SK-N-SH treated with all-trans-retinoic acid at 6 μM for 48 hours (cell line): ENCODE measurements at regions not wholly inside any gene's neighbourhood (a gene's known extent, or its start where the extent isn't known, plus 50 kb on each side); places are given as distances from the start of the nearest gene placed in this dataset.
A peak's percentile ranks its signal among the peaks of the same experiment; 100 is the strongest.

Source experiments
- ATAC-seq: fragments of 200-7000 bp; cut with Tn5 transposase; 3 replicates; pipeline ENCODE4 v1.9.1; 2020; ENCODE audit warnings: mild to moderate bottlenecking, moderate library complexity
- ARNTL ChIP-seq: fragments of 450-650 bp; formaldehyde crosslinking; IDR thresholded peaks from 2 replicates; pipeline ENCODE4 v1.5.0; 2020; ENCODE audit warnings: low read depth, mild to moderate bottlenecking, moderate library complexity, borderline replicate concordance
- BACH2 ChIP-seq: fragments of 250-450 bp; sonication (Bioruptor Pico); IDR thresholded peaks from 2 replicates; pipeline ENCODE4 v1.9.0; 2021; ENCODE audit warnings: mild to moderate bottlenecking, borderline replicate concordance
- CREB5 ChIP-seq: fragments of 250-450 bp; sonication (Bioruptor Pico); IDR thresholded peaks from 2 replicates; pipeline ENCODE4 v1.5.1; 2020; ENCODE audit warnings: low read depth, mild to moderate bottlenecking, moderate library complexity
- CSDC2 ChIP-seq: fragments of 250-450 bp; sonication (Bioruptor Pico); IDR thresholded peaks from 2 replicates; pipeline ENCODE4 v1.5.0; 2020; ENCODE audit warnings: mild to moderate bottlenecking, moderate library complexity
- CSRNP3 ChIP-seq: fragments of 250-450 bp; sonication (Bioruptor Pico); IDR thresholded peaks from 2 replicates; pipeline ENCODE4 v1.5.1; 2021; ENCODE audit warnings: mild to moderate bottlenecking, moderate library complexity
- GLIS3 ChIP-seq: fragments of 250-450 bp; sonication (Bioruptor Pico); IDR thresholded peaks from 2 replicates; pipeline ENCODE4 v1.5.0; 2020; ENCODE audit warnings: mild to moderate bottlenecking, moderate library complexity
- ISL1 ChIP-seq: fragments of 250-450 bp; sonication (Bioruptor Pico); IDR thresholded peaks from 2 replicates; pipeline ENCODE4 v2.1.2; 2022; ENCODE audit warnings: mild to moderate bottlenecking, moderate library complexity
- OSR1 ChIP-seq: fragments of 250-450 bp; sonication (Bioruptor Pico); IDR thresholded peaks from 2 replicates; pipeline ENCODE4 v1.8.0; 2022; ENCODE audit warnings: moderate library complexity, mild to moderate bottlenecking, inconsistent platforms
- PPARA ChIP-seq: fragments of 250-450 bp; sonication (Bioruptor Pico); IDR thresholded peaks from 2 replicates; pipeline ENCODE4 v1.5.0; 2020; ENCODE audit warnings: mild to moderate bottlenecking, borderline replicate concordance
- RARB ChIP-seq: fragments of 250-450 bp; sonication (Bioruptor Pico); IDR thresholded peaks from 2 replicates; pipeline ENCODE4 v1.8.0; 2021; ENCODE audit warnings: mild to moderate bottlenecking, moderate library complexity
- SNAI2 ChIP-seq: fragments of 250-450 bp; sonication (Bioruptor Pico); IDR thresholded peaks from 2 replicates; pipeline ENCODE4 v1.5.0; 2020; ENCODE audit warnings: mild to moderate bottlenecking, moderate library complexity
- TCF4 ChIP-seq: fragments of 250-450 bp; sonication (Bioruptor Pico); IDR thresholded peaks from 2 replicates; pipeline ENCODE4 v1.8.0; 2021; ENCODE audit warnings: mild to moderate bottlenecking, moderate library complexity, borderline replicate concordance
- TOX ChIP-seq: fragments of 250-450 bp; sonication (Bioruptor Pico); IDR thresholded peaks from 2 replicates; pipeline ENCODE4 v1.8.0; 2021; ENCODE audit warnings: mild to moderate bottlenecking, moderate library complexity, borderline replicate concordance
- ZC3H10 ChIP-seq: fragments of 250-450 bp; sonication (Bioruptor Pico); IDR thresholded peaks from 2 replicates; pipeline ENCODE4 v1.5.1; 2021; ENCODE audit warnings: mild to moderate bottlenecking, moderate library complexity
- ZFP3 ChIP-seq: fragments of 250-450 bp; sonication (Bioruptor Pico); IDR thresholded peaks from 2 replicates; pipeline ENCODE4 v1.5.0; 2020; ENCODE audit warnings: mild to moderate bottlenecking, moderate library complexity
- ZFP30 ChIP-seq: fragments of 450-650 bp; formaldehyde crosslinking; IDR thresholded peaks from 2 replicates; pipeline ENCODE4 v1.5.0; 2022; ENCODE audit warnings: mild to moderate bottlenecking, moderate library complexity
- ZNF565 ChIP-seq: fragments of 450-650 bp; formaldehyde crosslinking; conservative IDR thresholded peaks from 2 replicates; pipeline ENCODE4 v1.5.0; 2020; ENCODE audit warnings: low read depth, mild to moderate bottlenecking, moderate library complexity
- ZNF70 ChIP-seq: fragments of 450-650 bp; formaldehyde crosslinking; IDR thresholded peaks from 2 replicates; pipeline ENCODE4 v1.5.0; 2020; ENCODE audit warnings: mild to moderate bottlenecking, moderate library complexity
- ZNF8 ChIP-seq: fragments of 450-650 bp; formaldehyde crosslinking; IDR thresholded peaks from 2 replicates; pipeline ENCODE4 v1.5.0; 2020; ENCODE audit warnings: mild to moderate bottlenecking, moderate library complexity
- TF ChIP-seq, protein P1 (sequence below): fragments of 250-450 bp; sonication (Bioruptor Pico); IDR thresholded peaks from 2 replicates; pipeline ENCODE4 v1.5.0; 2020; ENCODE audit warnings: mild to moderate bottlenecking, moderate library complexity
- TF ChIP-seq, protein P2 (sequence below): fragments of 250-450 bp; sonication (Bioruptor Pico); IDR thresholded peaks from 2 replicates; pipeline ENCODE4 v1.8.0; 2020; ENCODE audit warnings: mild to moderate bottlenecking, moderate library complexity, borderline replicate concordance

DNA sequence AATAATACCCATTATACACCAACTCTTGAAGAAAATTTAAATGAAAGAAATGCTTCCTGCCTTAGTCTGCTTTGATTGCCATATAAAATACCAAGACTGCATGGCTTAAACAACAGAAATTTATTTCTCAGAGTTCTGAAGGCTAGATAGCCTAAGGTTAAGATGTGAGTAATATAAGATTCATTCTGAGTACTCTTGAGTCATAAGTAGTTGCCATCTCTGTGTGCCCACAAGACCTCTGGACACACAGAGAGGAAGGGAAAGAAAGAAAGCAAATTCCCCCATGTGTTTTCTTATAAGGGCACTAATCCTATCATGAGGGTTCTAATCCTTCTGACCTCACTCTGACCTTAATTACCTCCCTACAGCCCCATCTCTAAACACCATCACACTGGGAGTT is 201.2 kb downstream of the PTN start:
- TF ChIP-seq ZNF8 (CRISPR knock-in tag) (no peak), RARB (CRISPR knock-in tag) (no peak), ARNTL (no peak), BACH2 (CRISPR knock-in tag) (no peak), TCF4 (no peak)
- TF ChIP-seq, protein P1, sequence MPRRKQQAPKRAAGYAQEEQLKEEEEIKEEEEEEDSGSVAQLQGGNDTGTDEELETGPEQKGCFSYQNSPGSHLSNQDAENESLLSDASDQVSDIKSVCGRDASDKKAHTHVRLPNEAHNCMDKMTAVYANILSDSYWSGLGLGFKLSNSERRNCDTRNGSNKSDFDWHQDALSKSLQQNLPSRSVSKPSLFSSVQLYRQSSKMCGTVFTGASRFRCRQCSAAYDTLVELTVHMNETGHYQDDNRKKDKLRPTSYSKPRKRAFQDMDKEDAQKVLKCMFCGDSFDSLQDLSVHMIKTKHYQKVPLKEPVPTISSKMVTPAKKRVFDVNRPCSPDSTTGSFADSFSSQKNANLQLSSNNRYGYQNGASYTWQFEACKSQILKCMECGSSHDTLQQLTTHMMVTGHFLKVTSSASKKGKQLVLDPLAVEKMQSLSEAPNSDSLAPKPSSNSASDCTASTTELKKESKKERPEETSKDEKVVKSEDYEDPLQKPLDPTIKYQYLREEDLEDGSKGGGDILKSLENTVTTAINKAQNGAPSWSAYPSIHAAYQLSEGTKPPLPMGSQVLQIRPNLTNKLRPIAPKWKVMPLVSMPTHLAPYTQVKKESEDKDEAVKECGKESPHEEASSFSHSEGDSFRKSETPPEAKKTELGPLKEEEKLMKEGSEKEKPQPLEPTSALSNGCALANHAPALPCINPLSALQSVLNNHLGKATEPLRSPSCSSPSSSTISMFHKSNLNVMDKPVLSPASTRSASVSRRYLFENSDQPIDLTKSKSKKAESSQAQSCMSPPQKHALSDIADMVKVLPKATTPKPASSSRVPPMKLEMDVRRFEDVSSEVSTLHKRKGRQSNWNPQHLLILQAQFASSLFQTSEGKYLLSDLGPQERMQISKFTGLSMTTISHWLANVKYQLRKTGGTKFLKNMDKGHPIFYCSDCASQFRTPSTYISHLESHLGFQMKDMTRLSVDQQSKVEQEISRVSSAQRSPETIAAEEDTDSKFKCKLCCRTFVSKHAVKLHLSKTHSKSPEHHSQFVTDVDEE: no peak
- ATAC-seq: no peak

GRCh38 chr7:137135654-137136350 is 207.7 kb downstream of the PTN start:
- ATAC-seq: no peak
- TF ChIP-seq ARNTL: no peak
- no peak for TF ChIP-seq TCF4
- TF ChIP-seq, protein P1: no peak
- TF ChIP-seq OSR1 (CRISPR knock-in tag): no peak
- no peak for TF ChIP-seq GLIS3 (CRISPR knock-in tag)
- TF ChIP-seq, protein P2, sequence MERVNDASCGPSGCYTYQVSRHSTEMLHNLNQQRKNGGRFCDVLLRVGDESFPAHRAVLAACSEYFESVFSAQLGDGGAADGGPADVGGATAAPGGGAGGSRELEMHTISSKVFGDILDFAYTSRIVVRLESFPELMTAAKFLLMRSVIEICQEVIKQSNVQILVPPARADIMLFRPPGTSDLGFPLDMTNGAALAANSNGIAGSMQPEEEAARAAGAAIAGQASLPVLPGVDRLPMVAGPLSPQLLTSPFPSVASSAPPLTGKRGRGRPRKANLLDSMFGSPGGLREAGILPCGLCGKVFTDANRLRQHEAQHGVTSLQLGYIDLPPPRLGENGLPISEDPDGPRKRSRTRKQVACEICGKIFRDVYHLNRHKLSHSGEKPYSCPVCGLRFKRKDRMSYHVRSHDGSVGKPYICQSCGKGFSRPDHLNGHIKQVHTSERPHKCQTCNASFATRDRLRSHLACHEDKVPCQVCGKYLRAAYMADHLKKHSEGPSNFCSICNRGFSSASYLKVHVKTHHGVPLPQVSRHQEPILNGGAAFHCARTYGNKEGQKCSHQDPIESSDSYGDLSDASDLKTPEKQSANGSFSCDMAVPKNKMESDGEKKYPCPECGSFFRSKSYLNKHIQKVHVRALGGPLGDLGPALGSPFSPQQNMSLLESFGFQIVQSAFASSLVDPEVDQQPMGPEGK (CRISPR knock-in tag): no peak
- TF ChIP-seq BACH2 (CRISPR knock-in tag): no peak
- TF ChIP-seq ZNF8 (CRISPR knock-in tag): no peak
- no peak for TF ChIP-seq ZFP30 (CRISPR knock-in tag)

DNA sequence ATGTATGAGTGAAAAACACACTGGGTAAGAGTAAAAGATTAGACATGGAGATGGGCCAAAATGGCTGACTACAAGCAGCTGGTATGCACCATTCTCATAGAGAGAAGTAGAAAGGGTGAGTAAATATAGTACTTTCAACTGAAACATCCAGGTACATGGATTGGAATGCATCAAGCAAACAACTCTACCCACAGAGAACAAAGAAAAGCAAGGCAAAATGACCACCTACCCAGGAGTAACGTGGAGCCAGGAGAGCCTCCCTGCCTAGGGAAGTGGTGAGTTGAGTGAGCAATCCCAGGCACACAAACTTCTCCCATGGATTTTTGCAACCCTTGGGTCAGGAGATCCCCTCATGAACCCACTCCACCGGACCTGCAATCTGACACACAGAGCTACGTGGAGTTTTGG is 212.8 kb downstream of the PTN start:
- no peak for ATAC-seq
- TF ChIP-seq ZFP30 (CRISPR knock-in tag) (no peak), OSR1 (CRISPR knock-in tag) (no peak), PPARA (CRISPR knock-in tag) (no peak), GLIS3 (CRISPR knock-in tag) (no peak), ISL1 (no peak), TOX (no peak), CSDC2 (no peak)
- TF ChIP-seq, protein P1: no peak
- TF ChIP-seq, all 23 proteins: peak for 0

DNA sequence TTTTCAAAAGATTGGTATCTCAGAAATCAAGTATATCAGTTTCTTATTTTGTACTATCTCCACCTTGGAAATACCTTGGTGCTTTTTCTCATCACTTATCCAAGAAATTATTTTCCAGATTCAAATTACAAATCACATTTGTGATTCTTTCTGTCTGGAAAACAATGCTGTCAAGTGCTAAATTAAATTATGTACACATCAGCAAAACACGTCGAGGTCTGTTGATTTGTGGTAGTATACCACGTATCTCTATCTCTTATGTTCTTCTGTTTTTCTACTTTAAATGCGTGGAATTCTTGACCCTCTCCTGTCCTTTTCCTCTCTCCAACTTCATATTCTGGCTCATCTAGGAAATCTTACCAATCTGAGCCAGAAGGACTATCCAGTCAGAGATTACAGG is 214.5 kb downstream of the PTN start:
- no peak for ATAC-seq
- TF ChIP-seq ARNTL: no peak
- no peak for TF ChIP-seq ZNF70 (CRISPR knock-in tag)
- no peak for TF ChIP-seq ZFP3 (CRISPR knock-in tag)
- TF ChIP-seq TOX: no peak
- TF ChIP-seq ISL1: peak; percentile 45
- no peak for TF ChIP-seq ZC3H10
- no peak for TF ChIP-seq CREB5 (CRISPR knock-in tag)
- TF ChIP-seq CSRNP3 (CRISPR knock-in tag): no peak
- no peak for TF ChIP-seq BACH2 (CRISPR knock-in tag)
- no peak for TF ChIP-seq SNAI2
- no peak for TF ChIP-seq GLIS3 (CRISPR knock-in tag)
- no peak for TF ChIP-seq RARB (CRISPR knock-in tag)
- no peak for TF ChIP-seq PPARA (CRISPR knock-in tag)
- TF ChIP-seq TCF4: no peak
- no peak for TF ChIP-seq ZNF565 (CRISPR knock-in tag)
